NCI-H1417 (cell line): ENCODE measurements at regions not wholly inside any gene's neighbourhood (a gene's known extent, or its start where the extent isn't known, plus 50 kb on each side); places are given as distances from the start of the nearest gene placed in this dataset.

Source experiments
- DNase-seq, 3 experiments: peaks; one replicate each; lab custom pipeline; 2025; lab: John Stamatoyannopoulos, UW

GRCh38 chr22:42330170-42330569 lies 59.7 kb upstream of the TCF20 start:
- no peak for DNase-seq

DNA sequence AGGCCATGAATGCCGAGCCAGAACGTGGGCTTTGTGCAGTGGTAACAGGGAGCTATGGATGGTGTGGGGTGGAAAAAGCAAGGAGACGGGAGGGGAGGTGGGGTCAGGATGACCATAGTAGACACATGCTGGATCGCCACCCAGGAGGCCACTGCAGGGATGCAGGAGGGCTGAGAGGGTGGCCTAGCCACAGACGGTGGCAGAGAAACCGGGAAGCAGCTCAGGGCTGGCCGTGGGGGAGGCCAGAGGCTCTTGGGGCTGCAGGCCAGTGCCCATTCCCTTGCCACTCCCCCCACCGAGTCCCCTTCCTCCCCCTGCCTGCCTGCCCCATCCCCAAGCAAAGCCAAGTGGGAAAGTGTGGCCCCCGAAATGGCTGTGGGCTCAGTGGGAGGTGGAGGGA lies 59.1 kb upstream of the TCF20 start:
- no peak for DNase-seq

DNA sequence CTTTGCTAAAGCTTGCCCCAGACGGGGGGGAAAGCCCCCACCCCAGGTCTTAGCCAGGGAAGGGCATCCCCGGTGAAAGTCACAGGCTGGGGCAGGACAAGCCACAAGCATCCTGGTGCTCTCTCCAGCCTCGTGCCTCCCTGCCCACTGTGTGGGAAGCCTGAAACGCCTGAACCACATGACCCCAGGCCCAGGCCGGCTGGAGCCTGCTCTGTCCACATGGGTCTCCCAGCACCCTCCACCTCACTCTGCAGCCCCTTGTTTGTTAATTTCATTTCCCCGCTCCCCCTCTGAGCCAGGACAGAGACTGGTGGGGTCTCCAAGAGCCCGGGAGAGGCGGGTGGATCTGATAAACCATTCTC lies 58.3 kb upstream of the TCF20 start:
- DNase-seq = no peak

- DNase-seq = no peak
Observed at GRCh38 chr22:42328130-42328783, 57.8 kb upstream of the TCF20 start.

DNA sequence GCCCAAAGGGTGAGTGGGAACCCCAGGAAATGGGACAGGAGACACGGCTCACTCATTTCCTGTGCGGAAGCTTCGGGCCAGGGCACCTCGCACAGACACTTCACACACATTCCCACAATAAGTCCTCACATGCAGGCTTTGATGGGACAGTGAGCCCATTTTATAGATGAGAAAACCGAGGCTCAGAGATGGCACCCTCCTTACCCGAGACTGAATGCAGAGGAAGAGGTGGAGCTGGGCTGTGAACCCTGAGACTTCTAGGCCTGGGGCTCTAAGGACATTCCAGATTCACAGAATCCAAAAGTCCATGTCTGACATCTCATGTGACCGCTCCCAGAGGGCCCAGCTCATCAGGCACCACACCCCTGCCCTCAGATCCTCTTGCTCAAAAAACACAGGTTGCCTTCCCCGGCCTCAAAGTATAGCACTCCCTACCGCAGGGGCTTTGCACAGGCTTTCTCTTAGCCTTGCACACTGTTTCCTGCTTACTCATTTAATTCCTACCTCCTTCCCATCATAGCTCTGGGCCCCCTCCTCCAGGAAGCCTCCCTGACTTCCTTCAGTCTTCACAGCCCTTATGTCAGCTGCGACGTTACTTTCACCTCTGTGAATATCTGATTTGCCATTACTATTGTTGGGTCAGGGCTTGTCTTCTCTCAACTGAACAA lies 57.1 kb upstream of the TCF20 start:
- DNase-seq = no peak

- DNase-seq = no peak
Observed at GRCh38 chr22:42326801-42327200, 56.3 kb upstream of the TCF20 start.

DNA sequence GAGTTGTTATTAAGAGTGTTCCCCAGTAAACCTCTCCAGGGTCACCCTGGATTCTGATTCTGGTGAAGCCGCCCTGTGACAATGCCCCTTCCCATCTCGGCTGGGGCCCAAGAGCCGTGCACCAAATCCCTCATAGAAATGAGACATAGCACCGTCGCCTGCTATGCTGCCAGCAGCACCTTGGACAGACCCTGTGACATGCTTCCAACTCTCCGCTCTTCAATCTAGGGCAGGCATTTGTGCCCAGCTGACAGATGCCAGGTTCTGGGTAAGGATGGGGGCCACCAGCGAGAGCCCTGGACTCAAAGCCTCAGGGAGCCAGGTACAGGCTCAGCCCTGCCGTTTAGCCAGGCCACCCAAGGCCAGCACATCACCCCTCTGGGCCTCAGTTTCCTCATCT lies 55.8 kb upstream of the TCF20 start:
- no peak for DNase-seq

- DNase-seq = peak; percentile 14 to 53 (median 33)
Observed at GRCh38 chr22:42324990-42325710, 54.7 kb upstream of the TCF20 start.

DNA sequence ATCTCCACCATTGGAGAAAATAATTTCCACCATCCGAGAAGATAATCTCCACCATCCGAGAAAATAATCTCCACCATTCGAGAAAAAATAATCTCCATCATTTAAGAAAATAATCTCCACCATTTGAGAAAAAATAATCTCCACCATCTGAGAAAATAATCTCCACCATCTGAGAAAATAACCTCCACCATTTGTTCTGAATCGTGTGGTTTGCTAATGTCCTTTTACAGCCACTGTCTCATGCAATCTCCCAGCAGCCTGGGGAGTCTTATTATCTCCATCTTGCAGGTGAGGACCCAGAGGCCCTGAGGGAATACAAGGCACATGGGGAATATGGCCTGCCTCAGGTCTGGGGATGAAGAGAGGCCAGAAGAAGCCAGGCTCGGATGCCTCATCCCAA lies 54.1 kb upstream of the TCF20 start:
- peak in 1 of 3 experiments; percentile 36 for DNase-seq

GRCh38 chr22:42323971-42324370 lies 53.5 kb upstream of the TCF20 start:
- no peak for DNase-seq

GRCh38 chr22:42322562-42322926 lies 52.1 kb upstream of the TCF20 start:
- no peak for DNase-seq

DNA sequence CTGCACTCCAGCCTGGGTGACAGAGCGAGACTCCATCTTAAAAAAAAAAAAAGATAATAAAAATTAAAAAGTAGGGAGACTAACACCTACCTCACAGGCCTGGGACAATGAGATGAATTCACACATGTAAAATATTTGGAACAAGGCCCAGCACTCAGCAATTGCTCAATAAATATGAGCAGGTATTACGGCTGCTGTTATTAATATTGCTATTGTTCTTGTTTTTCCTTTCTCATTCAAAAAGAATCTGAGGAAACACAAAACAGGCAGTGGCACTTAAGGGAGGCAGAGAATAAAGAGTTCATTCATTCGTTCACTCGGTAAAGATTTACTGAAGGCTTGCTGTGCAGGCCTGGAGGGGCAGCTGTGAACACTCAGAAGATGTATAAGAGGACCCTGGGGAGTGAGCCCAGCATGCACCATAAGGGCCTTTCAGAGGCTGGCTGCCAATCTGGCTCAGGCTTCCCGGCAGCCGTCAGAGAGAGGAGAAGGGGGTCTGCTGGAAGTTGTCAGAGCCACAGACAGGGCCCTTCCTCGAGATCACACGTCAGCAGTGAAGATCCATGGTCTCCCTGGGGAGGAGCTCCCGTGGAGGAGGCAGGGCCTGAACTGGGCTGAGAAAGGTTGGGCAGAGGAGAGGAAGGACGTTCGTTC lies 51.6 kb upstream of the TCF20 start:
- peak in 2 of 3 experiments; percentile 53 to 79 for DNase-seq

GRCh38 chr22:42320443-42321416 lies 50.3 kb upstream of the TCF20 start:
- peak in 2 of 3 experiments; percentile 50 to 77 for DNase-seq
